ENCODE measurements at regions not wholly inside any gene's neighbourhood (a gene's known extent, or its start where the extent isn't known, plus 50 kb on each side); places are given as distances from the start of the nearest gene placed in this dataset.

GRCh38 chr9:24708814-24709213, 163.1 kb upstream of the IZUMO3 start:
- TF ChIP-seq CTCF (IDR thresholded peaks at IDR 0.05) = no peak
- no peak for TF ChIP-seq EP300 (IDR thresholded peaks at IDR 0.05)
- no peak for TF ChIP-seq POLR2A (IDR thresholded peaks at IDR 0.05)
- TF ChIP-seq POLR2AphosphoS5 (IDR thresholded peaks at IDR 0.05) = no peak
